ENCODE measurements at regions not wholly inside any gene's neighbourhood (a gene's known extent, or its start where the extent isn't known, plus 50 kb on each side); places are given as distances from the start of the nearest gene placed in this dataset.

DNA sequence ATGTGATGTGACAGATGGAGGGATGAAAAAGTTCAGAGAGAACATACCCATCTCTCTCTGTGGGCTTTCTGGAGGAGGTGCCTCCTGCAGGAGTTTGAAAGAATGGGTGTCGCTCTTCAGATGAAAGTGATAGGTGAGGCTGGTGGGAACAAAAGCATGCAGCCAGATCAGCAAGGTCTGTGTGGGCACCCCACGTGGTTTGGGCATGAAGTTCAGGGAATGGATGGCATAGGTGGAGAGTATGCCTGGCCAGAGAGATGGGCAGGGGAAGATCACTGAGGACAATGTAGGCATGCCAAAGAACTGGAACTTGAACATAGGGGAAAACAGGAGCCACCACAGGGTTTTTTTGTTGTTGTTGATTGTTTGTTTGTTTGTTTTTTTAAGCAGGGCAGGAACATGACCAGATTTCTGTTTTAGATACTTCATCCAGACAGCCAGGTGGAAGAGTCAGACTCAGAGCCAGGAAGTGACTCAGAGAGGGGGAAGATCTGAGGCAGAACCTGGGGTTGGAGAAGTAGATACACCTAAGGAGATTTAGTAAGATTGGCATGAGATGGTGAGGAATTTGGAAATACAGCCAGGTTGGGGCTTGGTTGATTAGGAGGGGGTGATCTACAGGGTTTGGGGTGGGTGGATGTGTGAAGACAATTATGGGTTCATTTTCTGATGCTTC is 64.8 kb upstream of the CLSTN2 start:
- ATAC-seq (no peak), DNase-seq (ENCODE audit: low spot score) (no peak)

DNA sequence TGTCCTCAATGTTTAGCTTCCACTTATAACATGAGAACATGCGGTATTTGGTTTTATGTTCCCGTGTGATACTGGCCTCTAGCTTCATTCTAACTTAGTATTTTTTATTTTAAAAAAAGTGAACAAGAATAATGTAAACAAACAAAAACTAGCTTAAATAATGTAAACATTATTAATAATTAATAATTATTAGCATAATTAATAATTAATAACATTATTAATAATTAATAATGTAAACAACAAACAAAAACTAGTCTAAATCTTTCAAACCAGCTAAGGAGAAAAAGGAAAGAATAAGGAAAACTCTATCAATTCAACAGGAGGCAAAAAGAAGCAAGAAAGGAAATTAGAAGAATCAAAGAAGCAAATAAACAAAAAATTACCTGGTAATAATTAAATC is 66.2 kb upstream of the CLSTN2 start:
- DNase-seq (ENCODE audit: low spot score) (no peak), ATAC-seq (no peak)

DNA sequence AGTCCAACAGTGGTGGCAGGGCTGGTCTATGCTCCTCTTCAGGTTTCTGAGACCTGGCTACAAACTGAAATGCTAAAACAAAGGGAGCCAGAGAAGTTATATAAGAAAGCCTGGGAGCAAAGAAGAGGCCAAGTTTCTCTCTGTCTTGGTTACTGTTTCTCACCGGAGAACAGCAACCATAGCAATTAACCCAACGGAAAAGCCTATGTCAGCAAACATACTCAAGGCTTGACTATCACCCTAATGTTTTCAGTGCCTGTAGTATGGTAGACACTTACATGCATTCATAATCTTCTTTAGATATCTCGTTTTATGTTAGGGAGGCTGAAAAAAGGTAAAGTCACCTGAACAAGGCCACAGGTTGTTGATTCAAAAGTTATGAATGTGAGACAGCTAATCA is 86.3 kb upstream of the CLSTN2 start:
- DNase-seq (ENCODE audit: low spot score) (no peak), ATAC-seq (no peak)

DNA sequence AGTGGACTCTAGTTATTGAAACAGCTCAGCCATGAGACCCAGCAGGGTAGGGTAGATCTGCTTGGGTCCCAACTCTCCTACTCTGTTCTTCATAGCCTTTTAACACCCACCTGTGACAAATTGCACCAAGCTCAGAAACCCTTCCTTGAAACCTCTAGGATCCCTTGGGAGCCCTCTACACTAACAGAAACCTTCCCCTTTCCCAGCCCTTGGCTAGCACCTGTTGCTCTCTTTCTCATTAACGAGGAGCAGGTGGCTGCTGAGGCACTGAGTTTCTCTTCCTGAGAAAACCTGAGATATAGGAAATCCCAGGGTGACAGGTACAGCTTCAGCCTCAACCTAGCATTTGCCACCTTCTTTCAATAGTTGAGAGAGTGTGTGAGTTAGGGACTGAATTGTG is 88.3 kb upstream of the CLSTN2 start:
- DNase-seq (ENCODE audit: low spot score): no peak
- ATAC-seq: no peak

DNA sequence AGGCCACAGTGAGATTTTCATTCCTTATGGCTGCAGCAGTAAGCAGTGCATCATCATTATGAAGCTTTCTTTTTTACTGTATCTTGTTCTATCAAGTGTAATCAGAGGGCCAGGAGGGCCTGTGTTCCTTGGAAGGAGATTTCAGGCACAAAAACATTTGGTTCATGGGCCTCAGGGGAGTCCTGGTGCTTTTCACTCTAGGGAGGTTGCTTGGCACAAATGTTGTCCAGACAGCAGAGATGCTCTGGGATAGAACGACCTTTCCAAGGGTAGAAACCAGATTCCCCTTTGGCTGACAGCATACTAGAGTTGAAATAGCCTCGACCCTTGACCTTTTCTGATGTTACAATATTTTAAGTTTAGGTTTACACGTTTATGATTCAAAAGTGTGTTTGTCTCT is 95.3 kb upstream of the CLSTN2 start:
- DNase-seq (ENCODE audit: low spot score): no peak
- ATAC-seq: no peak

DNA sequence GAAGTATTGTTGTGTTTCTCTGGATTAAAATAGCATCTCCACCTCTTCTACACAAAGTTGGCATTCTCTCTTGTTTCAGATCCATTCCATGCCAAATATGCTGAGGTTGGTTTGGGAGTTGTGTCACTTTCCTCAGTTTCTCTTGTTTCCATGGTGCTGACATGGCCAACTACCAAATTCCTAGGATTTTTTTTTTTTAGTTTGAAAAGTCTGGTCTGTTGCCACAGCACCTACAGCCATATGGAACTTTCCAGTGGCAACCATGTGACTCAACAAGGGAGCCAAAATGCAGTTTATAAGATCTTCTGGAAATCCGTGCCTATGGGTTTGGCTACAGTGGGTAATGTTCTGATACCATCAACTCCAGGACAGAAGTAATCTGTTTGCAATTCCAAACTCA is 96.0 kb upstream of the CLSTN2 start:
- ATAC-seq (no peak), DNase-seq (ENCODE audit: low spot score) (no peak)

DNA sequence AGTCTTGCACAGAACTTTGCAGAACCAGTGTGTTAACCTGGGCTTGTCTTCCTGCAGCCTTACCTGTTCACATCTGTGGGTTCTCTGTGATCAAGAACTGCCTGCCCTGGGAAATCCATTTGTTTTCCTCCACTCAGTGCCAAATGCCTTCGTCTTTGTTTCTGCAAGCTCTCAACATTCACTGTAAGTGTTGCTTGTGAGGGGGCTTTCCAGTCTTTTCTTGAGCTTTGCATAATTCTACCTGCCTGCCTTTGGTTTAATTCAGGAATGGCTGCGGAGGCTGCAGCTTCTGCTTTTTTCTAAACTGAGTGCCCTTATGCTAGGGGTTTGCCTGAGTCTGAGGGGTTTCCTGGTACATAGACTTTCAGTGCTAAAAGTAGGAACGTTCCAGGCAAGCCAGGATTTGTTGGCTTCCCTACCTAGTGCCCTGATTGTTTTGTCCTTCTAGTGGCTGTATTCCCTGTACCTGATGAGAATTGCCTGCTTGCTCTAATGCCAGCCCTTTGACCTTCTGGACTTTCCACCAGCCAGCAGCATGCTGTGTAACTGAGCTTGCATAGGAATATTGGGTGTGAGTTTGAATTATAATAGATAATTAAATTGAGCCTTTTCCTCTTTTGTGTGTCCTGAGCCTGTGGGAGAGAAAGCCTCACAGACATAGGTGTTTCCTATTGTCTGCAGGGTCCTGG is 96.6 kb upstream of the CLSTN2 start:
- peak; percentile 65 for DNase-seq (ENCODE audit: low spot score)
- peak; percentile 99 for ATAC-seq

DNA sequence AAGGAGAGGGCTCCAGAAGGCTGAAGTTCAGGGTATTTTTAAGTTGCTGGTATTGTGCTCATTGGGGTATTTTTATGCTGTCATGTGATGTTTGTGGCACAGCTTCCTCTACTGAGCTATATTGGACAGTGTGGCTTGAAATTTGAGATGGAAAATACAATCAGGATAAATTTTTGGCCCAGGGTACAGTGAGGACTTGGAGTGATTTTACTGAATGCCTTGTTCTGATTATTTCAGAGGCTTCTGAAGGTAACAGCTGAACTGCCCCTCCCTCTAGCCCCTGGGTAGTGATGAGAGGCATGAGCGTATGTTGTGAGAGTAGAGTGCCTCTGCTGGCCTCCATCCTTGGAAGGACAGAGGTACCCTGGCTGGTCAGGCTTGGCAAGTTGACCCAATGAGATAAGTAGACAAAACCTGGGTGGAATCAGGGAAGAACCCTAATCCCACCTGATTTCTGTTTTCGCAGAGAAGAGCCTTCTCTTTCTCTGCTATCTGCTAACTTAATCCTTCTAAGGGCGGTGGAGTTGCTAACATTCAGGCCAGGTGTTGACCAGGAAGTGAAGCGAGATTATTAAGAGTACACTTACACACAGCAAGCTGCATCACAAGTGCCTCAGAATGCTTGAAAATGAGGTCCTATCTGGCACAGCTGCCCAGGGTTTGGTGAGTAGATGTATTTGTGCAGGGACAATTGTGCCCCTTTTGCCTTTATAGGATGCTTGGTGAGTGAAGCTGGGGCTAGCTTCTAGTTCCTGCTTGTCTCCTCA is 98.1 kb upstream of the CLSTN2 start:
- no peak for DNase-seq (ENCODE audit: low spot score)
- no peak for ATAC-seq

DNA sequence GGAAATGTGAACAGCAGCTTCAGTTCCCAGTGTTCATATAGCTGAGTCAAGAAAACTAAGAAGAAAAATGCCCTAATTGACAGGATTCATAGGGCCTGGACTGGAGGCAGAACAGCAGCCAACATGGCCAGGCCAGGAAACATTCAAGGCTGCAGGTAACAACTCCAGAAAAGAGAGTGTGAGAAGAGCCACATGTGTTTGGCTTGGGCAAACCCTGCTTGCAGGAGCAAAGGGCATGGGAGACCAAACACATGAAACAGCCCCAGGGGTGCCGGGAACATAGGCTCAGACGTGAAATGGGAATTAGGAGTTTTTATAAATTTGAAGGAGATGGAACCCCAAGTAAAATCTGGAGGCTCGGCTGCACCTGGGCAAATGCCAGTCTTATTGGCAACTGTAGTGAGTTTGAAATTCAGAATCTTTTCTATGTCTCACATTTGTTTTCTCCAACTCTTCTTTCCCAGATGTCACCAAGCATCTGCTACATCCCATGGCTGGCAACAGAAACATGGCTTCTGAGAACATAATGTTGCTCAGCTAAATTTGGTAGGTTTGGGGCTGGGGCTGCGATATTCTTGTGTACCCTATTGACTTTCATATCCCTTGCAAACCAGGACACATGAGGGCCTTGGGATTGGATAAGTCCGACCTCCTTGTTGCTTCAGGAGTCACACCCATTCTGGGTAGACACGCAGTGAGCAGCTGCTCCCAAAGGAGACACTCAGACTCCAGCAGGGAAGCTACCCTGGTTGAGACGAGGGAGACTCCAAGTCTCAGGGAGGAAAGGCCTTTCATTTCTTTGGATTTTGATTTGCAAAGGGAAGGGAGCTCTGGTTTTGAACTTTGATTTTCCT is 98.9 kb upstream of the CLSTN2 start:
- DNase-seq (ENCODE audit: low spot score) (no peak), ATAC-seq (peak; percentile 18)

DNA sequence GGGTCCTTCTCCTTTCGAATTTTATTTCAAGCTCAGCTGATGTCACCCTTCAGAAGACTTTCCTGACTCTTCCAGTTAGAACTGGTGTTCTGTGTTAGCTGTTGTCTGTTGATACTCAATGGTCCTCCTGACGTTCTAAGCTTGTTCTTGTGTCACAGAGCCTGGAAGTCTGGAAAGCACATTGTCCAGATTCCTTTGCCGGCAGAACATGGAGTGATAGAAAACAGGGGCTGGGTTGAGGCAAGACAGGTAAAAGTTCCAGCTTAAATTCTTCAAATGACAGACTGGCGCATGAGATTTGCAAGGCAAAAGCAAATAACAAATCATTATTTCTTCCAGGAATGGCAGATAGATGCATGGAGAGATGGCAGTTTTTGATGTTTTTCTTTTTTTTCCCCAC is 102.0 kb upstream of the CLSTN2 start:
- no peak for DNase-seq (ENCODE audit: low spot score)
- ATAC-seq: no peak

DNA sequence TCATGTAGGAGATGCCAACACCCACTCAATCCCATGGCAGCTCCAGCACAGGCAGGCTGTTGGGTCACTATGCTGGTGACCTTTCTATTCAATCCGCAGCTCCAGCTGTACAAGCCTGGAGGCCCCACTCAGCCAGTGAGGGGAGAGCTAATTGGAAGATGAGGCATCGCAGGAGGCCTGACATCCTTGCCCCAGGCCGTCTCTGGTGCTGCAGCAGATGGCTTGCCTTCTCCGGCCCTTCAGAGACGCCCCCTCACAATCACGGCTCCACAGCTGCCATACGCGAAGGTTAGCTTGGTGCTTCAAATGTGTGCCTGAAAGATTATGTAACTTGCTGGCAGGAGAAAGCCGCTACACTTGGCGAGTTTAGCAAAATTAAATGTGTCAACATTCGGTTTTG is 104.2 kb upstream of the CLSTN2 start:
- ATAC-seq: peak; percentile 75

DNA sequence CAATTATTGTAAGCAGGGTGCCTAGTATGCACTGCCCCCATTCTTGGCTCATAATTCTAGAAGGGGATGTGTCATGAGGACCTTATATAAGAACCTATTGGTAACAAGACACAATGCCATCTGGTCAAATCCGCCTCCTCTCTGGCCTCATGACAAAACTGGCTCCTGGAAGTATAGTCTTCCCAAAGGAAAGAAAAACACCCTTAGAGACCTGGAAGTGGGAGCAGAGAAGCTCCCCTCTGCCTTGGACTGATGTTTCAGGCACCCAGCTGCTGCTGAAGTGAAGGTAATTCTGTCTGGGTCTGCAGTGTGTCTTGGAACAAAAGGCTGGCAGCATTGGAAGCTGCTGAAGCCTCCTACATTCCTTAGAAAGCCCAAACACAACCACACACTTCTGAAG is 107.2 kb upstream of the CLSTN2 start:
- DNase-seq (ENCODE audit: low spot score) (no peak), ATAC-seq (no peak)

More for the DNA sequence above, 104.2 kb upstream of the CLSTN2 start:
- no peak for DNase-seq (ENCODE audit: low spot score)

DNA sequence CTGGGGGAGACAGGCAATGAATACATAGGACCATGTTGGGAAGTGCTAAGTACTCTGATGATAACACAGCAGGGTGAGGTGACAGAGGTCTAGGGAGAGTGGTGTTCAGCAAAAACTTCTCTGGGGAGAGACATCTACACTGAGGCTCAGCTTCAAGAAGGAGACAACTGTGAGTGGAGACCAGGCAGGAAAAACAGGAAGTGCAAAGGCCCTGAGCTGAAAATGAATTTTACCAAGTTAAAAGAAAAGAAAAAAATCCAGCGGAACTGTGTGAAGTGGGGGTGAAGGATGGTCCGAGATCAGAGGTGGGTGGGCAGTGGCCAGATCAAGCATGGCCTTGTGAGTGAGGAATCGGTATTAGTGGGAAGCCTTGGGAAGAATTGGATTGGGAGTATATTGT is 110.1 kb upstream of the CLSTN2 start:
- ATAC-seq: no peak

DNA sequence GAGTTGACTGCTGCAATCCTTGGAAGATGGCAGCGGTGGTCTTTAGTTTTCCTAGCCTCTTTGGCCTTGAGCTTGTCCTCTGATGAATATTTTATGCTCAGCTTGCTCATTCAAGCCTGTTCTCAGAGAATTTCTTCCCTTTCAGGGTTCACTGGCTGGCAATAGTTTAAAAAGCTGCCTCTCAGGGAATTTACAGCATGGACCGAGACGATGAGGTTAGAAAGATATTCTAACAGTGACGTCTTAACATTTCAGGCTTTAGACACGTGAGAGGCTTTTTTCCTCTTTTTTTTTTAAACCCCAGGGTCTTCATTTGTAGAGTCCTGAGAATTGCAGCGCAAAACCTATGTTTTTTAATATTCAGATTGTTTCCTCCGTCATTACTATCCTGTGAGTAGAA is 120.3 kb upstream of the CLSTN2 start:
- no peak for DNase-seq (ENCODE audit: low spot score)

More for the DNA sequence above, 110.1 kb upstream of the CLSTN2 start:
- no peak for DNase-seq (ENCODE audit: low spot score)

DNA sequence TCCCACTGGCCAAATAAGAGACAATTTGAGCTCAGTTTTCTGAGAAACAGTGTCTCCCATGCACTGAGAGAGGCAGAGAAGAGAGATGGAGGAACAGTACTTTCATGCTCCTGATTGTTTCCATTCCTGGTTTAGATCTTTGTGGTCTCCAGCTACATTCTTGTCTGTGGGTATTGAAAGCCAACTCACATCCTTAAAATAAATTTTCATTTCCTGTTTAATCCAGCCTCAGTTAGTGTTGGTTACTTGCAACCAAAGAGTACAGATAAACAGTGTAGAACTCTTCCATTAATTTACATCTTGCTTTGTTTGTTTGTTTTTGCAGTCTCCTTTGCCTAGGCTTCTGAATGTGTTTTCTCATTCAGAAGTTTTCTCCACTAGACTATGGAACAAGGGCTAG is 123.7 kb upstream of the CLSTN2 start:
- DNase-seq (ENCODE audit: low spot score): no peak

More for the DNA sequence above, 120.3 kb upstream of the CLSTN2 start:
- ATAC-seq: no peak

DNA sequence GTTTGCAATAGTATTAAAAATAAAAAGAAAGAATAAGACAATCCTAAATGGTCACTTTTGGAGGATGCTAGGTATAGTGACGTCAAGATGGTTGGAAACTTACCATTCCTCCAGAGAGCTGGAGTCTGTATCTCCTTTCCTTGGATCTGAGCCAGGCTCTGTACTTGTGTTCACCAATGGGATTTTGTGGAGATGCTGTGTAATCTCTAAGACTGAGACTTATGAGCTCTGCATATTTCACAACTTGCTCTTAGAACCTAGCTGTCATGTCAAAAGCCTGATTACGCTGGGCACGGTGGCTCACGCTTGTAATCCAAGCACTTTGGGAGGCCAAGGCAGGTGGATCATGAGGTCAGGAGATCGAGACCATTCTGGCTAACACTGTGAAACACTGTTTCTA is 126.8 kb upstream of the CLSTN2 start:
- ATAC-seq (no peak), DNase-seq (ENCODE audit: low spot score) (no peak)

More for the DNA sequence above, 123.7 kb upstream of the CLSTN2 start:
- ATAC-seq: no peak

DNA sequence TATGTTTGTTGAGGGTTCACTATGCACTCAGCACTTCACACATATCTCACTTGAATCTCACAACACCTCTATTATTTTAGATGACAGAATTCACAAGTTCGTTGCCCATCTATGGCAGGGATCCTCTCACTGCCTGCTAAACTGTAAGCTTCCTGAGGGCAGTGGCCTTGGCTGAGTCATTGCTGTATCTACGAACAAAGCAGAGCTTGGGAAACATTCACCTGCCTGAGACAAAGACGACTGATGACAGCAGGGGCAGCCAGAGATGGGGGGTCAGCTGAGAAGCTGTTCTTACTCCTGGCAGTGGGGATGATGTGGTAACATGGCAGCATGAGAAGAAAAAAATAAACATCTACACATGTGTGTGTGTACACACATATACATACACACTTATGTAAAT is 125.5 kb upstream of the NMNAT3 start:
- no peak for ATAC-seq
- no peak for DNase-seq (ENCODE audit: low spot score)

DNA sequence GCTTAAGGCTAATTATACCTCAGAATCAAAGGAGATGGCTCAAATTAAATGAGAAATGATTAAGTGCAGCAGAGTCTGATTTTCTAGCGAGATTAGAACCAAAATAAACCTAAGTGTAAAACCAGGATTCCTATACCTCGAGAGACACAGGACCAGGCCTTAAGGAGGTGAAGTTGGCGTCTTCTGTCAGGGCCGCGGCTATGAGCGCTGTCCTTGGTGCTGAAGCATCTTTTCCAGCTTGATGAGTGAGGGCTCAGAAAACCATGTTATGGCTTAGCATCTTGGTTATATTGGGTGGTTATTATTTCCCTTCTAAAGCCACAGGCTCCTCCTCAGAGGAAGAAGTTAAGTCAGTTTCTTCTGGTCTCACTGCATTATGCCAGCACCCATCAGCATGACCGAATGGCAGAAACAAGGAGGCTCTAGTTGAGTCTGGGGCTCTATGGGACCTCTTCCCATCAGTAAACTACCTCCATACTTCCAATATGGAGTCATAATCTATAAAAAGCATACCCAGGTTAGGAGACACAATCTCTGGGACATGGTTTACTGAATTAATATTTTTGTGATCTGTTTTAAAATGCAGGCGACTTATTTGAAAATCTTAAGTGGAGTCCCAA is 120.1 kb upstream of the NMNAT3 start:
- ATAC-seq (peak; percentile 62), DNase-seq (ENCODE audit: low spot score) (no peak)

DNA sequence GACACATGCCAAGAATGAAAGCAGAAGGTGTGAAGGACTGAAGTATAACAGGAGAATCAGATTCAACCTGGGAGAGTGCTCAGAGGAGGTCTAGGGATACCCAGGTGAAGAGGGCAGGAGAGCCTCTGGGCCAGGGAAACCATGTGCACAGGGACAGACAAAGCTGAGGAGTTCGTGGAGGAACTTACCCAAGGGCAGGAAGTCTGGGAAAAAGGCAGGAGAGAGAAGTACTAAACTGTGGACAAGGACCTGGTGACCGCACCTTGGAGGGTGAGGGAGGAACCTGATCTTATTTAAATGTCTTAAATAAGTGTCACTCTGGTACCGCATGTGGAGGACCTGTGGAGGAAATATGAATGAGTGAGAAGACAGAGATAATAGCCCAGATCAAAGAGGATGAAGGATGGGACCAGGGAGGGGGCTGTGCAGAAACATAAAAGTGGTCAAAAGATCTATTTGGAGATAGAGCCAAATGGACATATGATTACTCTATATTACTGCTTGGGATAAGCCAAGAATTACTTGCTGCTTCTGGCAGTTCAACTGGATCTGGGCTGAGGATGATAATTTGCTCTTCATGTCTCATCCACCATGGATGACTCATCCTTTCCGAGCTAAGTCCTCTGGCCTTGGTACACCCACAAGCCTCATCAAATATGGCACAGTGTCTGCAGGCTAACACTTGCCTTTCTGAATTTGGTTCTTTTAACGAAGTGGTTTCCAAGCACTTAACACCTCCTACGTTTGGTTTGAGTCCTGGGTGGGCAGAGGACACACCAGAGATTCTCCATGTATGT is 116.9 kb upstream of the NMNAT3 start:
- ATAC-seq (no peak), DNase-seq (ENCODE audit: low spot score) (no peak)

DNA sequence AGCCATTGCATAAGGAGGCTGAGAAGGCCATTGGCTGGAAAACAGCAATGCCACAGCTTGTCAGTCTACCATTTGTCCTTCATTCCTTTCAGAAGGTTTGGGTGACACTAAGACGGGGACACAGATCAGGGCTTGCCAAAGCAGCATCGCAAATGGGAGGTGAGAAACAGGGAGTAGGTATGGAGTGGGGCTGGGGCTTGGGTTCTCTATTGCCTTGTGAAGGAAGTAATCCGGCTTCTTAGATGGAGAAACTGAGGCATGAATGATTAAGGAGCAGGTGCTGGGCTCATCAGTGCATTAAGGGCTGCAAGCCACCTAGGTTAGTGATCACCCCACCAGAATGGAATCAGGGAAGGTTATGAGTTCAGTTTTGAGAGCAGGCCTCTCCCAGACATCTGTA is 115.6 kb upstream of the NMNAT3 start:
- DNase-seq (ENCODE audit: low spot score): no peak

More for the DNA sequence above, 115.6 kb upstream of the NMNAT3 start:
- ATAC-seq: no peak

All from left lobe of liver (tissue), 2 donors.